Right kidney (tissue), 1 donor: ENCODE measurements at regions not wholly inside any gene's neighbourhood (a gene's known extent, or its start where the extent isn't known, plus 50 kb on each side); places are given as distances from the start of the nearest gene placed in this dataset.
"Not testable (repeated sequence)": the region's sequence is repeated elsewhere in the genome, so short reads cannot be mapped to it uniquely, and the experiment has no call there.

Experiments used
- DNase-seq: peaks from one replicate; pipeline ENCODE4 v3.0.0-alpha.2; 2016

GRCh38 chr5:85865296-85865695 lies 752.4 kb upstream of the COX7C start:
- no peak for DNase-seq

- no peak for DNase-seq
Observed at GRCh38 chr5:85868070-85868469, 749.7 kb upstream of the COX7C start.

- DNase-seq: no peak
Observed at GRCh38 chr5:85893996-85894395, 723.7 kb upstream of the COX7C start.

- no peak for DNase-seq
Observed at GRCh38 chr5:85896514-85896913, 721.2 kb upstream of the COX7C start.

- DNase-seq: no peak
Observed at GRCh38 chr5:85906460-85906859, 711.3 kb upstream of the COX7C start.

- no peak for DNase-seq
Observed at GRCh38 chr5:85910335-85910734, 707.4 kb upstream of the COX7C start.

- DNase-seq: no peak
Observed at GRCh38 chr5:85920984-85921383, 696.8 kb upstream of the COX7C start.

GRCh38 chr5:85921590-85921989 lies 696.2 kb upstream of the COX7C start:
- DNase-seq: no peak

GRCh38 chr5:85927632-85928031 lies 690.1 kb upstream of the COX7C start:
- no peak for DNase-seq

GRCh38 chr5:85929713-85930112 lies 688.0 kb upstream of the COX7C start:
- DNase-seq: no peak

- DNase-seq: no peak
Observed at GRCh38 chr5:85931220-85931619, 686.5 kb upstream of the COX7C start.

GRCh38 chr5:85938201-85938600 lies 679.5 kb upstream of the COX7C start:
- no peak for DNase-seq

GRCh38 chr5:85951707-85952210 lies 666.0 kb upstream of the COX7C start:
- no peak for DNase-seq

- no peak for DNase-seq
Observed at GRCh38 chr5:85952680-85953079, 665.1 kb upstream of the COX7C start.

GRCh38 chr5:85967681-85968080 lies 650.1 kb upstream of the COX7C start:
- no peak for DNase-seq

- no peak for DNase-seq
Observed at GRCh38 chr5:85972539-85972938, 645.2 kb upstream of the COX7C start.

GRCh38 chr5:85985167-85985566 lies 632.6 kb upstream of the COX7C start:
- DNase-seq: no peak

GRCh38 chr5:85990998-85991397 lies 626.7 kb upstream of the COX7C start:
- DNase-seq: no peak

GRCh38 chr5:85994653-85995052 lies 623.1 kb upstream of the COX7C start:
- DNase-seq: not testable (repeated sequence)

- no peak for DNase-seq
Observed at GRCh38 chr5:85998656-85999055, 619.1 kb upstream of the COX7C start.

GRCh38 chr5:86008293-86008692 lies 609.4 kb upstream of the COX7C start:
- no peak for DNase-seq

- DNase-seq: no peak
Observed at GRCh38 chr5:86008704-86009103, 609.0 kb upstream of the COX7C start.

- no peak for DNase-seq
Observed at GRCh38 chr5:86011937-86012336, 605.8 kb upstream of the COX7C start.

- no peak for DNase-seq
Observed at GRCh38 chr5:86029308-86029707, 588.4 kb upstream of the COX7C start.

- DNase-seq: no peak
Observed at GRCh38 chr5:86030753-86031152, 587.0 kb upstream of the COX7C start.
